H1 (cell line): ENCODE measurements at regions not wholly inside any gene's neighbourhood (a gene's known extent, or its start where the extent isn't known, plus 50 kb on each side); places are given as distances from the start of the nearest gene placed in this dataset.

Experiments
- CTCF ChIA-PET: fragments of 300-600 bp; sonication (Branson Sonifier 250); formaldehyde crosslinking; loops from one replicate; lab custom pipeline; 2021; ENCODE audit not compliant: partially characterized antibody; lab: Charles Lee
- POLR2A ChIA-PET: fragments of 300-600 bp; sonication (Branson Sonifier 250); formaldehyde crosslinking; loops from one replicate; lab custom pipeline; 2021; ENCODE audit warnings: inconsistent platforms; ENCODE audit not compliant: partially characterized antibody; lab: Charles Lee
- DNase-seq, 2 experiments: peaks; one replicate each; pipeline versions ENCODE4 v3.0.0 to v3.0.0-alpha.2; 2010 to 2022; ENCODE audit warnings: low spot score in 2 of 2, low read depth in 1 of 2, mixed read lengths in 1 of 2
- FAIRE-seq: peaks from 2 replicates; lab custom pipeline; 2011; peaks lifted over from hg19 to GRCh38; lab: Jason Lieb, UNC
- H2AFZ ChIP-seq: 2 replicates; pipeline ENCODE4 v1.8.1; 2012; ENCODE audit warnings: low read length, inconsistent platforms
- H2AK5ac ChIP-seq: 2 replicates; pipeline ENCODE4 v1.6.1; 2013; ENCODE audit warnings: low read depth, low read length
- H2BK120ac ChIP-seq: replicated peaks from 2 replicates; pipeline ENCODE3; 2013; ENCODE audit warnings: low read depth, low read length, inconsistent platforms
- H2BK12ac ChIP-seq: 2 replicates; pipeline ENCODE4 v1.6.1; 2013; ENCODE audit warnings: low read depth, low read length
- H2BK15ac ChIP-seq: 2 replicates; pipeline ENCODE4 v1.6.1; 2013; ENCODE audit warnings: low read length
- H2BK20ac ChIP-seq: 2 replicates; pipeline ENCODE4 v1.6.1; 2013; ENCODE audit warnings: low read length
- H2BK5ac ChIP-seq: 2 replicates; pipeline ENCODE4 v1.6.1; 2013; ENCODE audit warnings: low read depth, low read length
- H3K14ac ChIP-seq: 2 replicates; pipeline ENCODE4 v1.6.1; 2013; ENCODE audit warnings: inconsistent platforms; ENCODE audit not compliant: insufficient read length
- H3K18ac ChIP-seq: 2 replicates; pipeline ENCODE4 v1.6.1; 2013; ENCODE audit warnings: low read length; ENCODE audit errors: extremely low read depth
- H3K23ac ChIP-seq: 2 replicates; pipeline ENCODE4 v1.6.1; 2013; ENCODE audit warnings: inconsistent platforms; ENCODE audit not compliant: insufficient read length
- H3K23me2 ChIP-seq: 2 replicates; pipeline ENCODE4 v1.6.1; 2013; ENCODE audit warnings: low read depth, low read length
- H3K27ac ChIP-seq: 2 replicates; pipeline ENCODE4 v1.6.1; 2011; ENCODE audit warnings: low read depth, low read length, inconsistent platforms
- H3K27me3 ChIP-seq, 4 experiments: replicated peaks in 1 of 4; 1 replicate in 1 of 4; 2 replicates in 3 of 4; pipeline versions ENCODE4 v1.6.1 to v1.8.1; 2011 to 2013; ENCODE audit warnings: low read length in 3 of 4, mild to moderate bottlenecking in 3 of 4, inconsistent platforms in 2 of 4, mixed read lengths in 2 of 4, moderate library complexity in 1 of 4; ENCODE audit not compliant: control insufficient read depth in 3 of 4, insufficient read depth in 3 of 4; ENCODE audit errors: extremely low read depth in 1 of 4
- H3K36me3 ChIP-seq, 4 experiments: 2 replicates each; pipeline versions ENCODE4 v1.6.1 to v1.8.1; 2011 to 2013; ENCODE audit warnings: mild to moderate bottlenecking in 4 of 4, low read length in 3 of 4, moderate library complexity in 2 of 4, control low read depth in 1 of 4, inconsistent platforms in 1 of 4; ENCODE audit not compliant: insufficient read depth in 4 of 4, control insufficient read depth in 2 of 4
- H3K4ac ChIP-seq: replicated peaks from 2 replicates; pipeline ENCODE3; 2013; ENCODE audit warnings: low read length, low read depth, mixed read lengths, inconsistent platforms; ENCODE audit not compliant: insufficient read length
- H3K4me1 ChIP-seq, 4 experiments: replicated peaks in 1 of 4; 1 replicate in 1 of 4; 2 replicates in 3 of 4; pipeline versions ENCODE4 v1.6.1 to v1.8.1; 2011 to 2013; ENCODE audit warnings: low read length in 3 of 4, inconsistent platforms in 2 of 4, mixed read lengths in 1 of 4; ENCODE audit not compliant: insufficient read depth in 4 of 4, control insufficient read depth in 3 of 4
- H3K4me2 ChIP-seq, 2 experiments: 2 replicates each; pipeline versions ENCODE4 v1.6.1 to v1.8.1; 2011 to 2013; ENCODE audit warnings: low read depth in 2 of 2, low read length in 2 of 2, control low read depth in 1 of 2, inconsistent platforms in 1 of 2, mild to moderate bottlenecking in 1 of 2; ENCODE audit not compliant: insufficient read depth in 1 of 2
- H3K4me3 ChIP-seq, 4 experiments: fragments of 200-600, 300-600 bp in 1 of 4; sonication (generic), shearing (Covaris generic), sonication (Bioruptor Twin) in 1 of 4; 2 replicates each; pipeline versions ENCODE4 v1.5.1 to v1.8.1; 2011 to 2016; ENCODE audit warnings: low read length in 4 of 4, low read depth in 3 of 4, control low read depth in 2 of 4, inconsistent platforms in 2 of 4, mild to moderate bottlenecking in 2 of 4, mixed read lengths in 1 of 4, moderate library complexity in 1 of 4; ENCODE audit not compliant: insufficient read depth in 2 of 4; ENCODE audit errors: extremely low read depth in 1 of 4
- H3K56ac ChIP-seq: replicated peaks from 2 replicates; pipeline ENCODE3; 2013; ENCODE audit warnings: low read depth, mild to moderate bottlenecking, mixed read lengths, low read length, inconsistent platforms; ENCODE audit not compliant: insufficient read length
- H3K79me1 ChIP-seq: 2 replicates; pipeline ENCODE4 v1.6.1; 2013; ENCODE audit warnings: low read depth, low read length, control low read depth
- H3K79me2 ChIP-seq, 2 experiments: 2 replicates each; pipeline versions ENCODE4 v1.6.1 to v1.8.1; 2012 to 2013; ENCODE audit warnings: low read length in 2 of 2, mild to moderate bottlenecking in 2 of 2, inconsistent platforms in 1 of 2; ENCODE audit not compliant: insufficient read depth in 2 of 2, control insufficient read depth in 1 of 2
- H3K9ac ChIP-seq, 4 experiments: replicated peaks in 1 of 4; 1 replicate in 1 of 4; 2 replicates in 3 of 4; pipeline versions ENCODE4 v1.6.1 to v1.8.1; 2011 to 2013; ENCODE audit warnings: low read depth in 3 of 4, low read length in 3 of 4, control low read depth in 2 of 4, mild to moderate bottlenecking in 2 of 4, moderate library complexity in 2 of 4, inconsistent platforms in 1 of 4; ENCODE audit errors: extremely low read depth in 1 of 4
- H3K9me3 ChIP-seq, 2 experiments: 2 replicates each; pipeline versions ENCODE4 v1.6.1 to v1.8.1; 2012 to 2013; ENCODE audit warnings: mild to moderate bottlenecking in 2 of 2, moderate library complexity in 2 of 2, control low read depth in 1 of 2, inconsistent platforms in 1 of 2, low read depth in 1 of 2, low read length in 1 of 2, mixed read lengths in 1 of 2; ENCODE audit not compliant: insufficient read depth in 2 of 2
- H4K20me1 ChIP-seq, 2 experiments: replicated peaks in 1 of 2; 2 replicates each; pipeline versions ENCODE3 to v1.8.1; 2011 to 2013; ENCODE audit warnings: inconsistent platforms in 2 of 2, low read length in 2 of 2, mild to moderate bottlenecking in 1 of 2; ENCODE audit not compliant: insufficient read depth in 2 of 2, control insufficient read depth in 1 of 2
- H4K5ac ChIP-seq: 2 replicates; pipeline ENCODE4 v1.6.1; 2013; ENCODE audit warnings: low read length, low read depth, mixed read lengths, inconsistent platforms; ENCODE audit not compliant: insufficient read length
- H4K8ac ChIP-seq: 2 replicates; pipeline ENCODE4 v1.8.0; 2013; ENCODE audit warnings: mild to moderate bottlenecking, moderate library complexity, low read length, inconsistent platforms; ENCODE audit not compliant: insufficient read depth; ENCODE audit errors: extremely low read depth
- H4K91ac ChIP-seq: replicated peaks from 2 replicates; pipeline ENCODE3; 2013; ENCODE audit warnings: low read length, mixed read lengths, inconsistent platforms; ENCODE audit not compliant: insufficient read length
- ASH2L ChIP-seq: fragments of 200-600, 300-600 bp; sonication (generic); IDR thresholded peaks from one replicate; pipeline ENCODE4 v1.7.1; 2017; ENCODE audit warnings: low read length
- BCL11A ChIP-seq, 2 experiments: IDR thresholded peaks; one replicate each; pipeline ENCODE4 v1.6.1; 2011; ENCODE audit warnings: low read depth in 2 of 2, low read length in 2 of 2, mild to moderate bottlenecking in 2 of 2
- CHD2 ChIP-seq: IDR thresholded peaks from 2 replicates; pipeline ENCODE4 v1.6.1; 2012; ENCODE audit warnings: low read length, improper control_type of control experiment
- EGR1 ChIP-seq: IDR thresholded peaks from 2 replicates; pipeline ENCODE4 v1.6.1; 2011; ENCODE audit warnings: low read depth, low read length, borderline replicate concordance
- EZH2 ChIP-seq: fragments of 200-600 bp; sonication (generic); IDR thresholded peaks from 2 replicates; pipeline ENCODE4 v1.7.1; 2012; ENCODE audit warnings: low read depth, mild to moderate bottlenecking, moderate library complexity, low read length, inconsistent platforms; ENCODE audit not compliant: severe bottlenecking
- RBBP5 ChIP-seq: IDR thresholded peaks from 2 replicates; pipeline ENCODE4 v1.7.1; 2012; ENCODE audit warnings: low read depth, mild to moderate bottlenecking, inconsistent platforms, low read length, moderate library complexity, borderline replicate concordance
- SP1 ChIP-seq: IDR thresholded peaks from 2 replicates; pipeline ENCODE4 v1.6.1; 2011; ENCODE audit warnings: low read depth, low read length
- WGBS, 2 experiments: shearing (Covaris generic) in 1 of 2; methylation state at CpG; one replicate each; pipeline versions ENCODE4 v1.1.6 to v1.1.7; 2013 to 2015; ENCODE audit warnings: low lambda C conversion rate in 2 of 2, mixed read lengths in 2 of 2, inconsistent platforms in 1 of 2, low coverage in 1 of 2, missing lambda C conversion rate in 1 of 2; ENCODE audit not compliant: insufficient replicate concordance in 2 of 2, insufficient coverage in 1 of 2, insufficient read length in 1 of 2; ENCODE audit errors: extremely low coverage in 1 of 2, missing lambda C conversion rate in 1 of 2; 5-methylcytosine and 5-hydroxymethylcytosine counted together

DNA sequence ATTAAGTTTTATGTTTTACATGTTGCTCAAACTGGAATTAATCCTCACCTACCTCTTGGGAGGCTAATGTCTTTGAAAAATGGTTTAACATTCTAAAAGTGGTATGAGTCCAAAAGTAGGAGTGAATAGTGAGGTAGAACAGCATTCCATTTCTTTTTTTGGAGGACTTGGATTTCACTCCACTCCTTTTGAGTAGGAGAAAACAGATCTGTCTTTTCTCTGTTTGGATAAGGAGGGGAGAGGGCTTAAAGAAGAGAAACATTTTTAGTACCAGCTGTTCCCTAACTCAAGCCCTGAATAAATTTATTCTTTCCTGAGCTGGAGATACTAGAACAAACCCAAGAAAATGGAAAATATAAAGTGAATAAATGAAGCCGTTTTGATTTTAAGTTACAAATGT, 687.9 kb downstream of the MECOM start:
- Histone ChIP-seq H3K4me1 (no peaks in the 10 kb centered on the region), H3K4me3 (no peak overlapping the region), H3K9ac (no peak overlapping the region), H2BK5ac (no peak overlapping the region), H2BK12ac (no peak overlapping the region), H2BK20ac (no peak overlapping the region), H3K14ac (no peak overlapping the region), H2AK5ac (no peak overlapping the region), H4K5ac (no peak overlapping the region), H2BK120ac (no peak overlapping the region), H3K18ac (no peak overlapping the region), H3K56ac (no peak overlapping the region), H3K36me3 (no peaks in the 10 kb centered on the region), H4K91ac (no peak overlapping the region), H2BK15ac (no peak overlapping the region), H3K4me2 (no peak overlapping the region), H3K4ac (no peak overlapping the region), H3K23ac (no peak overlapping the region), H3K9me3 (no peaks in the 10 kb centered on the region), H3K79me2 (no peaks in the 10 kb centered on the region), H3K79me1 (no peaks in the 10 kb centered on the region), H3K27ac (no peak overlapping the region), H2AFZ (peak overlapping the region; percentile 42), H3K27me3 (no peaks in the 10 kb centered on the region), H3K23me2 (no peaks in the 10 kb centered on the region), H4K8ac (no peak overlapping the region), H4K20me1 (no peaks in the 10 kb centered on the region)
- WGBS, 2 experiments, result 84% methylated on average over 1 of the region's 1 CpG; no CpG with 5 or more reads in 1 of the 2 experiments
- POLR2A ChIA-PET, result no interaction called here
- no peak for DNase-seq
- CTCF ChIA-PET, result interaction anchor here (1.1 kb wide), 1 partner anchor 22 kb away, joined by 3 read pairs; no protein-coding TSS in a partner anchor
- TF ChIP-seq ASH2L, result no peak
- no peak for TF ChIP-seq SP1
- no peak for TF ChIP-seq EZH2
- no peak for TF ChIP-seq BCL11A (IDR thresholded peaks at IDR 0.05; ENCODE audit: low read depth in 2 of 2, low read length in 2 of 2)
- TF ChIP-seq CHD2, result no peak
- no peak for TF ChIP-seq EGR1
- TF ChIP-seq RBBP5, result no peak
- FAIRE-seq, result no peak
